NT2/D1 (cell line): ENCODE measurements at regions not wholly inside any gene's neighbourhood (a gene's known extent, or its start where the extent isn't known, plus 50 kb on each side); places are given as distances from the start of the nearest gene placed in this dataset.

ENCODE experiments used
- YY1 ChIP-seq: IDR thresholded peaks from 2 replicates; pipeline ENCODE4 v1.6.1; 2011; ENCODE audit not compliant: insufficient read length, insufficient read depth
- ZNF274 ChIP-seq: IDR thresholded peaks from 2 replicates; pipeline ENCODE4 v1.6.1; 2011; ENCODE audit warnings: mild to moderate bottlenecking, low read depth, low read length

- TF ChIP-seq YY1: no peak
- no peak for TF ChIP-seq ZNF274
These were observed 1282.2 kb downstream of the AACS start for GRCh38 chr12:126347421-126347820.
